HG03066 (cell line): ENCODE measurements at regions not wholly inside any gene's neighbourhood (a gene's known extent, or its start where the extent isn't known, plus 50 kb on each side); places are given as distances from the start of the nearest gene placed in this dataset.
"Not testable (repeated sequence)": the region's sequence is repeated elsewhere in the genome, so short reads cannot be mapped to it uniquely, and the experiment has no call there.

ENCODE experiments used
- ATAC-seq: cut with Tn5 transposase; IDR thresholded peaks from one replicate; pipeline ENCODE4 v1.9.1; 2021; ENCODE audit warnings: low read depth; ENCODE audit not compliant: unreplicated experiment

DNA sequence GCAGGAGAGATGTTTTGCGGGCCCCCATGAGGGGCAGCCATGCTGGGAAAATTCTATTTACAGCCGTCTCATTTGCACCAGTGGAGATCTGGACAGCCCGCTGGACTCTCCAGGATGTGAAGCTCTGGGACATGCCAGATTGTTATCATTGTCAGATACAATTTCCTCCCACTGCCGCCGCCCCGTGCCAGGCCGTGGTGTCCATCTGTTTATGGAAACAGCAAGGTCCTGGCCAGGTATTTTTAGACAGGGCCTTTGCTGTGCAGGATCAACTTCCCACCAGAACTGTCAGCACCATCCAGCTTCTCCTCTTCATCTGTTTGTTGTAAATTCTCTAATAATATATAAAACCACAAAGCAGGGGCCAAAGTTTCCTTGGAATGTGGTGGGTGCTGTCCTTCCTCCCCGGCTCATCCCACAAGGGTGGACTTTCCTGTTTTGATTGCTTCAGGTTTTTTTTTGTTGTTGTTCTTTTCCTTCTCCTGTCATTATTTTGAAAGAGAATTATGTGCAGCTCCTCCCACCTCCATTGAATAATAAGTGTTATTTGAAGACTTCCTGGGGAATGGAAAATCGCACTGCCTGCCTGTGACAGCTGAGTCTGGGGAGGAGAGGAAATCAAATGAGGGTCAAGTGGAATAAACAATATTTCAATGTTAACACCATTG, 398.1 kb downstream of the TNS1 start:
- ATAC-seq: no peak

DNA sequence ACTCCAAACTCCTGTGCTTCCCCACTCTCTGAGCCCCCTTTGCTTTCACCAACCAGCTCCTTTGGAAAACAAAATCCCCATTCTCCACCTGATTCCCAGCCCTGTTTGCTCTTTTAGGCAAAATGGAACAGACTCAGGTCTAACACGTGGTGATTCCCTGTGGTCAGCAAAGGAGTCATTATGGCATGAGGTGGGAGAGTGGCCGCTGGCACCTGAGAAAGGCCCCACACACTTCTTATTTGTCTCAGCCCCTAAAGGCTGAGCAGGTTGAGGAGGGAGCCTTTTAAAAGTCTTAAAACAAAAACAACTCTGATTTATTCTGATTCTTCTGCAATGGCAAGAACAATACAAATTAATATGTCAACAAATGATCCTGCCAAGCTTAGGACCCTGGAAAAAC, 401.2 kb downstream of the TNS1 start:
- no peak for ATAC-seq

DNA sequence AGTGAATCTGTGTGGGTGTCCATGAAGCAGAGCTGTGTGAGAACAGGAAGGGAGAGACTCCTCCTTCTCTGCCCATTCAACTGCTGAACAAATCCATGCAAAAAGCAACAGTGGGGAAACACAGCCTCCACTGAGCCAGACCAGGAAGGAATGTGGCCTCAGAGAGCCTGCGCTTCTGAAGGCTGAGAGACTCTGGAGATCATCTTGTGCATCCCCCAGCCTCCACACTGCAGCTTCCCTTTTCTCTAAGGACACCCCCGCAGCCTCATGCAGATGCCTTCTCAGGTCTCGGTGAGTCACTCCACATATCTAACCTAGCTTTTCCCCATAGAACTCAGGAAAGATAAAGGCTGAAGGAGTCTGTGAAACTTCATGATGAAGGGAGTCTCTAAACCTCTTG, 402.9 kb downstream of the TNS1 start:
- ATAC-seq: no peak

DNA sequence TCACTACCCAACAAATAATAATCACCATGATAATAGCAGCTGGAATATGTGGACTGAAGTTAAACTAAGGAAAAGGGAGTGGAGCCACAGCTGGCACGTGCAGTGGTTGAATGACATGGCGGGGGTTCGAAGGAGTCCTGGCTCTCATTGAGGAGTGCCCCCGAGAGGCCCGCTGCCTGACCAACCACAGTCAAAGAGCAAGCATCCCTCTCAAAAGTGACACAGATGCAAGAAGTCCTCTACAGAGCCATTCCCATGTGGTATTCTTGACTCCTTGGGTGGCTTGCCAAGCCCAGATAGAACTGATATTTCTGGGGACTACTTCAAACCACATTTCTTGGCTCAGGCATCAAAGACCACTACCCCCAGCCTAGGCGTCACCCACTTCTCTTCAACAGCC, 405.1 kb downstream of the TNS1 start:
- ATAC-seq: no peak

DNA sequence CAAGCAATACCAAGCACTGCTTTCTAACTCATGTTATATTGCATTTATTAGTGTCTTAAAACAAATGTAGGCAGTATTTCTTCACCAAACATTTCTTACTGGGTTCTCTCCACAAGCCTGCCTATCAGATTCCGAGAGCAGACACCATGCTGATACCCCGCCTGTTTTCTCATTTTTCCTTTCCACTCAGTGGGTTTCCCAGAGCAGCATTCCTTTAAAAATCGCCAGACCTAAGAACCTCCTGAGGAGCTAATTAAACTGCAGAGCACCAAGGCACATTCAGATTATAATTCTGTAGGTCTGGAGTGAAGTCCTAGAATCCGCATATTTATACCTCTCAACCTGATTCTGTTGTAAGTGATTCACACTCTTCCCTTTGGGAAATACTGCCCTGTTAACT, 405.6 kb downstream of the TNS1 start:
- no peak for ATAC-seq

DNA sequence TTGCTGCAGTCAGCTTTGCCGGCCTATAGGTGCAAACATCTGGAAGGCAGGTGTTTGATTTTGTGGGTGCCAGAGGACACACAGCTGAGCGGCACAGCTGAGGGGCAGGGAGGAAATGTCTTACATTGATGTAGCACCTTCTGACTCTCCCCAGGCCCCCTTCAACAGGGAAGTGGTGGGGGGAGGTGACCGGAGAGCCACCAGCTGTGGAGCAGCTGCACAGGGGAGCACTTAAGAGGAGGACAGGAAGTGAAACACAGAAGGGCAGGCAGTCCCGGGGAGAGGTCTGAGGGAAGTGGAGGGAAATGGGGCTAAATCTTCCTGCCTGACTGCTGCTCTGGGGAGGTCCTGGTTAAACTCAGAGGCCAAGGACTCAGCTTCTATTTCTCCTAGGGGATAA, 409.1 kb downstream of the TNS1 start:
- ATAC-seq: peak; percentile 58

DNA sequence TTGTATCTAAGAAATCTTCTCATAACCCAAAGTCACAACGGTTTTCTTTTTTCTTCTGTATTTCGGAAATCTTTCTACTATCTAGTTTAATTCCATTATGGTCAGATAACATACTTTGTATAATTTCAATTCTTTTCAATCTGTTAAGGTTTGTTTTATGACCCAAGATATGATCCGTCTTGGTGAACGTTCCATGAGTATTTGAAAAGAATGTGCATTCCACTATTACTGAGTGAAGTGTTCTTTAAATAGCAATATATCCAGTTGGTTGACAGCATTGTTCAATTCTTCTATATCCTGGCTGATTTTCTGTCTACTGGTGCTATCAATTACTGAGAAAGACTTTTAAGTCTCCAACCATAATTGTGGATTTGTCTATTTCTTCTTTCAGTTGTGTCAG, 414.5 kb downstream of the TNS1 start:
- ATAC-seq: no peak

DNA sequence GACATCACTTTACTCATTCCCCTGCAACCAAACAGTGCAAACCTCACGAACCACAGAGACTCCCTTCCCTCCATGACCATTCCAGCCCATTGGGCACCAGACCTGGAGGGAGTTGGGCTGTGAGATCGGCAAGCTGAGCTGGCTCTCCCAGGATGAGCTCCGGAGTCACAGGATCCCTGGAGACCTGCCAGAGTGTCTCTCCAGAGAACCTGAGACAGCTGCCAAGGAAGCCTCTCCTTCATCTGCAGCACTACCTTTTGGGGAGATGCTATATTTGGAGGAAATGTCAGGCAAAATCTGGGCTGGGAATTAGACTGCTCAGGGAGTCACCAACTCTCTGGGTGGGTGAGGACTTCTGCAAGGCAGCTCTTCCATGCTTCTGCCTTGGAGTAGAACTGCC, 417.4 kb downstream of the TNS1 start:
- ATAC-seq: no peak

DNA sequence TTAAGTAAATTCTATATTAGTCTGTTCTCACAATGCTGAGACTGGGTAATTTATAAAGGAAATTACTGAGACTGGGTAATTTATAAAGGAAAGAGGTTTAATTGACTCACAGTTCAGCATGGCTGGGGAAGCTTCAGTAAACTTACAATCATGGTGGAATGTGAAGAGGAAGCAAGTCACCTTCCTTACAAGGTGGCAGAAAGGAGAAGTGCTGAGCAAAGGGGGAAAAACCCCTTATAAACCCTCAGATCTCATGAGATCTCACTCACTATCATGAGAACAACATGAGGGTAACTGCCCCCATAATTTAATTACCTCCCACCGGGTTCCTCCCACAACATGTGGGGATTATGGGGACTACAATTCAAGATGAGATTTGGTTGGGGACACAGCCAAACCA, 422.4 kb downstream of the TNS1 start:
- ATAC-seq: not testable (repeated sequence)

DNA sequence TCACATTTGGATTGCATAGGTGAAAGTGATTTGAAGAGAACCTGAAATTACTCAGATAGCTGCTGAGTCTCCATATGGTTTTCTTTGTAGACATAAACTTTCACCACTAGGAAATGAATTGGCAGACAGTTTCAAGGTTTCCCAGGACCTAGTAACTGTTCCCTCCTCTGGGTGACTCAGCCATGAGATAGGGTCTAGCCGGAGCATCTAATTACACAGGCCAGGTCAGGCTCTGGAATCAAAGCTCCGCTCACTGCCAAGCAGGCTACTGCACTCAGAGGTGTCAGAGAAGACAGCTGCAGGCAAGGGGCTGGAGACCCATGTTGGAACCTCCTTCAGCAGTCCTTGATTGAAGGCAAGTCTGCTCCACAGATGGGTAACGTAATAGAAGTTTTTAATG, 429.2 kb downstream of the TNS1 start:
- no peak for ATAC-seq

DNA sequence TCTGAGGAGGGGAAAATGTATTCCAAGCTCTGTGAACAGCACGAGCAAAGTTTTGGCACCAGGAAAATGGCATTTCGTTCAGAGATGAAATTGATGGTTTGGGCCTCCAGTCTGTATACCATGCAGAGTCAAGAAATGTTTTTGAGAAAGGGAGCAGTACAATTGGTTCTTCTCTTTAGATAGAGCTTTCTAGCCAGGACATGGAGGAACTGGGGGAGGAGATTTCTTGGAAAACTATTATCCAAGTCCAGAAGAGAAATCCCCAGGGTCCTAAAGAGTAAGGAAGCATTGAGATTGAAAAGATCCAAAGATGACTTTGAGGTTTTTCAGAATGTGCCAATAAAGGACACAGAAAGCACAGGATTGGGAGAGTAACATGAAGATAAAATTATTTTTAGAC, 432.4 kb downstream of the TNS1 start:
- no peak for ATAC-seq

DNA sequence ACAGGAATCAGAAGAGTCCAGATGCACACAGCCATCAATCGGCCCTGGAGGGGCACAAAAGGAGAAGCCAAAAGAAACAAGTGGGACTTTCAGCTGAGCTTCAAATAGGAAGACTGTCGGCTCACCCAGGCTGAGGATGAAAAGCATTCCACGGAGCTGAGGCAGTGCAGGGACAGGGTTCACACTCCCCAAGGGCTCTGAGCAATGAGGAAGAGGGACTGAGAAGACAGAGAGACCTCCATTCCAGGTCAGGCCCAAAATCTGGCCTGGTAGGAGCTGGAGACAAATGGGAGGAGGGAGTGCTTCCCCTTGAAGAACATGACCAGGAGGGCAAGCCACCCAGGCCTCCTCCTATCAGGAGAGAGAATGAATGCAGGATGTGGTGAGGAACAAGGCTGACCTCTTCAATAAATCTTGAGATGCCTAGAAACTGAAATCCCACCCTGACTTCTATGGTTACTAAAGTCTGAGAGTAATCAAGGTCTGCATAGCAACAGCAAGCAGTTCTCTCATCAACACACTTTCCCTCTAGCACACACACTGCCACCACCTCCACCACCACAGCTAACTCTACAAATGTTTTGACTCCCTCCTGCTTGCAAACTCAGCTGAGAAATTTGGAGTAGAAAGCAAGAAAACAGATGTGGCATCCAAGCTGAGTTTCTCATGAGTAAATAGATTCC, 434.4 kb downstream of the TNS1 start:
- ATAC-seq: no peak

DNA sequence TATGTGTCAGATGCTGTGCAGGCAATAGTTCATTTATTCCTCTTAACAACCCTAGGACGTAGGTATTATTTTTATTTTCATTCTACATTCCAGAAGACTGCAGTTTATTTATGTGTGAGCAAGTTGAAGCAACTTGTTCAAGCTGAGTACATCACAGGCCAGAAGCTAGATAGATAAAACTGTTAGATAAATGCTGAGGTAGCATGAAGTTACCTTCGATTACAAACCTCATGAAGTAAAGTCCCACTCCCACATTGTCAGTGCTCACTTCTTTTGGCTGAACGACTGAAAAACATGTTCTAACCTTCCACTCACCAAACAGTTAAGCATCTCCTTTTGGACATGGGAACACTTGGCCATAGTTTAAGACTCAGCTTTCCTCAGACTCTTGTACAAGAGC, 439.2 kb downstream of the TNS1 start:
- no peak for ATAC-seq

DNA sequence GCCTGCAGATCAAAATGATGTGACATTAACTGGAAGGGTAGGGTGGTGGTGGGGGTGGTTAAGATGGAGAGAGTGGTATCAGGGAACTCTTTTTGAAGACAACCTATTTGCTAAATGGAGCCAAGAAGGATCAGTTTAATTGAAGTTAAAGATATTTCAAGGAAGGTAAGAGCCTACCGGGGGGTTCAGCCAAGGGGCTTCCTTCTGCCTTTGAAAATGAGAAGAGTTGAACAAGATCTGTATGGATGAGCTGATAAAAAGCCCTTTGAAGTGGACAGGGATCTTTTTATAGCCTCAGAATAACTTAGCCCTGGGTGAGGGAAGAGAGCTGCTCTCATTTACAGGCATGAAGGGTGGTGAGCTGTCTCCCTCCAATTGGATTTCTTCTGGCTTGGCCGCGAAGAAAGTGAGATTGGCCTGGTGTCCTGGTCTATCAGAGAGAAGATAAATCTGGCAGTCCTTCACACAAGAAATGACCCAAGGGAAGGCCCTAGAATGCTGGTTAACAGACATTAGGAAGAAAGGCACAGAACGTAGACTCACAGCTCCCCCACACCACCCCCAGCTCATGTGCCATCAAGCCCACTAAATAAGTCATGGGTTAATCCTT, 439.8 kb downstream of the TNS1 start:
- ATAC-seq: no peak

DNA sequence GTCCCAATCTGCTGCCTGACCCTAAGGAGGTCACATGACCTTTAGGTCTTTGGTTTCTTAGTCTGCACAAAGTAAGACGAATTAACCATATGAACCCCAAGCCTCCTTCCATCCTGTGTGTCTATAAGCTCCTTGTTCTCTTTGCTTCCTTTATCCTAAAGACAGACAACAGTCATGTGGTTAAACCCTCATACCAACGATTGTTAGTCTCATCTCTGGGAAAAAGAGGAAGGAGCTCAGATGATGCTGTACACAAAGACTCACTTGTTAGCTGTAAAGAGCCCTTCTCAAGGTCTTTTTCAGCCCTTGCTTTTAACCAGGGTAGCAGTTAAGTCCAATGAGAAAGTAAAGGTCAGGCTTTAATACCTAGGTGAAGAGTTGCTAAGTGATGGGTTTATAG, 443.7 kb downstream of the TNS1 start:
- no peak for ATAC-seq

DNA sequence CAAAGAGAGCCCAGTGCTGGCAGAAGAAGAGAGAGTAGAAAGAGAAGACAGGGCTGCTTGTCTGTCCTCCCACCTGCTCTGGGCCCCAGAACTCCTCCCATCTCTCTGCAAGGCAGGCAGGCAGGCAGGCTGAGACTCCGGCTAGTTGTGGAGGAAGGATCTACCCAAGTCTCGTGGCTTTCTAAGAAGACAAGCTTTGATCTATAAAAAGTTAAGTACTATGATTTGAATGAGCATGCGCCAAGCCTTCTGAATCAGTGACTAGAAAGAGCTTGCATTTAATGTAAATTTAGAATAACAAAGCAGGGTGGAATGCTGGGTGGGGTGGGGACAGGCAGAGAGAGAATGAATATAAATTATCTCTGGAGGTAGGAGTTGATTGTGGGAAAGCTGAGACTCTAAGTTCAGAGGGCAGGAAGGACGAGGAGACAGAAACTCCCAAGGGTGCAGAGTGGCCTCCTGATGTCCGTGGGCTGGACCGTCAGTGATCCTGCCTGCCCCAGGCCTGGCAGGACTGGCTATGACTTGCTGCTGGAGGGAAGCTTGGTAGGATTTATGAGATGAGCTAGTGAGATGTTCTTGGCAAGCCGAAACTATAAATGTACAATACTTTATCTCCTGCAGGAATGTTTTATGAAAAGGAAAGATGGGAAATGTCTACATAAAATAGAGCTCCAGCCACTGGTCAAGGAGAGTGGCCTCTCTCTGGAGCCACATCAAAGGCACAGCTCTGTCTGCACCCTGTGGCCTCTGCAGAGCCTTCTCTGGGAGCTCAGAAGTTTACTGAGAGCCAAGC, 447.5 kb downstream of the TNS1 start:
- no peak for ATAC-seq

DNA sequence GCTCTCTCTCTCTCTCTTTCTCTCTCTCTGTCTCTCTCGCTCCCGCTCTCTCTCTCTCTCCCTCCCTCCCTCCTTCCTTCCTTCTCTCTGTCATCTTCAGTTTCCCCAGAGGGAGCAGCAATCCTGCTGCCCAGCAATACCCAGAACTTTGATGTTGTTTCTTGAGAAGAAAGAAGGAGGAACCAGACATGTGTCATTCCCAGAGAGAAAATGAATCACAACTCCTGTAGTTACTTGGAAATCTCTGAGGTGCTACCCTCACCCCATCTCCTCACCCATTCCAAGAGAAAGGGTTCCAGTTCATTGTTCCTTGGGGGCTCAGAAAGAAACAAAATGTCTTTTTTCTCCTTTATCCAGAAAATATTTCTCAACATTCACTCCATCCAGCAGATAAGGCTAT, 449.1 kb downstream of the TNS1 start:
- no peak for ATAC-seq

DNA sequence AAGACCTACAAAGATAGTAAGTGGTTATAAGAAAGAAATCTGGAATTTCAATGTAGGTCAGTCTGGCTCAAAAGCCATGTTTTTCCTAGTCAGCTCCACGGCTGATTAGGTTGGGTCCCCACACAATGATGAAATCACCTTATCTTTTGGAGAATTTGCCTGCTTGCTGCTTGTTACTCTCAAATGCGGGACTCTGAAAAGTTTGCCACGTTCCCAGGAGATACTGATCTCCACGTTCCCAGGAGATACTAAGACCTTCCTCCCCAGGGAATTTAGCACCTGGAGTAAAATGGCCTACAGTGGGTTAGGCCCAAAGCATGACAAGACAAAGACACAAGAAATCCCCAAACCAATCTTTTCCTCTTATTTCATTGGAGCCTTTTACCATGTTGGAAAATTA, 449.6 kb downstream of the TNS1 start:
- ATAC-seq: no peak

DNA sequence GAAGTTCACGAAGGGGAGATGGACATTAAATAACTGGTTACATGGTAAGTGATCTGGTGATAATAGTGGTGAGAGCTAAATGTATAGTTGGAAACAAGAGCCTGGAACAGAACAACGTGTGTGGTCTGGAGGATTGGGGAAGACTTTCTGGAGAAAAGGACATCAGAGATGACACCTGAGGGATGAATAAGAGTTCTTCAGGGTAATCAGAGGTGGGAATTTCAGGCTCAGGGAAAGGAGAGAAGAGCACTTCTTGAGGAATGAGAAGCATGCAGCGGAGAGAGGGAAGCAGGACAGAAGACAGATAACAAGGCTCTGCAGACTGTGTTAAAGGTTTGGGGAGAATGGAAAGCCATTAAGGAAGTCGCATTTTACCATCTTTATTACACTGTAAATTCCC, 450.7 kb downstream of the TNS1 start:
- no peak for ATAC-seq

DNA sequence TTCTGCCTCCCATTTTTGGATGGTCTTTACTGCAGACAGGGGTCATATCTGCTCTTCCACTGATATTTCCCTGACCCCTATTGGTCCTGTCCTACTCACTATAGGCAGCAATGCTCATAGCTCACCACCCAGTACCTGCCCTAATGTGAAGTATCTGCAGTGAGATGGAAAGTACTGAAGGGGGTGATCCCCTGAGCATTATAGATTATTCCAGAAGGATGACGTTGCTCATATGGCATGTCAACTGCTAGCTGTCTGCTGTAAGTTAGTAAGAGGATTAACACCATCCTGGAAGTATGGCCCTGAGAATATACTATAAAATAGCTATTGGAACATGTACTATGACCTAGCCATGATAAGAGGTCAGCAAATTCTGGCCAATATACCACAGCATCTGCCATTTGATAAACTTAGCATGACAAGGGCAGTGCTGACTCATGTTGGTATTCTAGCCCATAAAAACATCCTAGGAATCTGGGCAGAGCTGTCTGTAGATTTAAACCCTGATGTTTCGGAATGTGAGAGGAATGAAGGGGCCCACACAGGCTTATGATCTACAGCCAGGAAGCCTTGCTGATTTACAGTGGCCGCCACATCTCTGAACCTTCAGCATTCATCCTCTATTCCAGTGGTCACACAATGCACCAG, 451.4 kb downstream of the TNS1 start:
- ATAC-seq: no peak

DNA sequence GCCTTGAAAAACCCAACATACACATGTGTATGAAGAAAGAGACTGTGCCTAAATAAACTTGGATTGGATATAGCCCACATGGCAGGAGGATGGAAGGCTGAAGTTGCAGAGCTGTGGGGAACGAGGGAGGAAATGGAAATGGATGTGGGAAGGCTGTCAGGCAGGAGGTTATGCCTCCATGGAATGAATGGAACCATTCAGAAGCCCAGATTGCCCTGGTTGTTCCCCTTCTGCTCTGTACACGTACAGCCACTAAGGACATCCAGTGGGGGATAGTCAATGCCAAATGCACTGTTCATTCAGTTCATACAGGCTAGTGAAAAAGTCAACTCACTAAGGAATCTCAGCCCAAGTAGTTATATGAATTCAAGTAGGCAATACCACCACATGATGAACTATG, 463.7 kb downstream of the TNS1 start:
- no peak for ATAC-seq
